Colonic mucosa (tissue), 4 donors: ENCODE measurements at regions not wholly inside any gene's neighbourhood (a gene's known extent, or its start where the extent isn't known, plus 50 kb on each side); places are given as distances from the start of the nearest gene placed in this dataset.

Source experiments
- DNase-seq: peaks from one replicate; pipeline ENCODE4 v3.0.0-alpha.2; 2020
- H3K27ac ChIP-seq: fragments of 200-600 bp; one replicate; pipeline ENCODE4 v1.8.0; 2021
- H3K27me3 ChIP-seq: fragments of 200-600 bp; one replicate; pipeline ENCODE4 v1.8.0; 2021
- H3K36me3 ChIP-seq: fragments of 200-600 bp; one replicate; pipeline ENCODE4 v1.8.0; 2021
- H3K4me1 ChIP-seq: fragments of 200-600 bp; one replicate; pipeline ENCODE4 v1.8.0; 2021; ENCODE audit warnings: mild to moderate bottlenecking
- H3K4me3 ChIP-seq: fragments of 200-600 bp; one replicate; pipeline ENCODE4 v1.8.0; 2021
- H3K9ac ChIP-seq, 2 donors: one replicate each; pipeline ENCODE4 v1.7.0; 2013; ENCODE audit warnings: control low read depth in 2 of 2, low read depth in 2 of 2, low read length in 2 of 2
- H3K9me3 ChIP-seq: fragments of 200-600 bp; one replicate; pipeline ENCODE4 v1.8.0; 2021
- CTCF ChIP-seq: fragments of 200-600 bp; IDR thresholded peaks from one replicate; pipeline ENCODE4 v1.8.0; 2022; ENCODE audit warnings: antibody characterized with exemption, mild to moderate bottlenecking
- intact Hi-C: fragments of 100-400 bp; cut with DNase I; formaldehyde crosslinking; loops from one replicate; pipeline ENCODE4 v1.14.1; 2022
- donor health status: healthy.
- donor health status: DM: no; HTN: no; CAD: no.
- donor health status: DM: no; HTN: no; CAD: no.

GRCh38 chr5:104932431-104932830 is 1369.8 kb upstream of the NUDT12 start:
- Histone ChIP-seq H3K27me3 (no peaks in the 10 kb centered on the region), H3K9me3 (no peaks in the 10 kb centered on the region), H3K9ac (no peak overlapping the region), H3K4me1 (no peaks in the 10 kb centered on the region), H3K4me3 (no peak overlapping the region), H3K27ac (no peak overlapping the region), H3K36me3 (no peaks in the 10 kb centered on the region)
- DNase-seq, result no peak
- intact Hi-C loops, result no loop called here
- TF ChIP-seq CTCF, result no peak

DNA sequence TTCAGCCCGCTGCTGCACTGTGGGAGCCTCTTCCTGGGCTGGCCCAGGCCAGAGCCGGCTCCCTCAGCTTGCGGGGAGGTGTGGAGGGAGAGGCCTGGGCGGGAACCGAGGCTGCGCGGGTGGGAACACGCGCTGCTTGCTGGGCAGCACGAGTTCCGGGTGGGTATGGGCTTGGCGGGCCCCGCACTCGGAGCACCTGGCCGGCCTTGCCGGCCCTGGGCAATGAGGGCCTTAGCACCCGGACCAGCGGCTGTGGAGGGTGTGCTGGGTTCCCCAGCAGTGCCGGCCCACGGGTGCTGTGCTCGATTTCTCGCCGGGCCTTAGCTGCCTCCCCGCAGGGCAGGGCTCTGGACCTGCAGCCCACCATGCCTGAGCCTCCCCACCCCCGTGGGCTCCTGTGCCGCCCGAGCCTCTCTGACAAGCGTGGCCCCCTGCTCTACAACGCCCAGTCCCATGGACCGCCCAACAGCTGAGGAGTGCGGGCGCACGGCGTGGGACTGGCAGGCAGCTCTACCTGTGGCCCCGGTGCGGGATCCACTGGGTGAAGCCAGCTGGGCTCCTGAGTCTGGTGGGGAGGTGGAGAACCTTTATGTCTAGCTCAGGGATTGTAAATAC is 1366.4 kb upstream of the NUDT12 start:
- no peak for DNase-seq
- Histone ChIP-seq H3K27ac (no peak overlapping the region), H3K4me3 (no peak overlapping the region), H3K27me3 (no peaks in the 10 kb centered on the region), H3K9me3 (no peaks in the 10 kb centered on the region), H3K9ac (no peak overlapping the region), H3K4me1 (no peaks in the 10 kb centered on the region), H3K36me3 (no peaks in the 10 kb centered on the region)
- intact Hi-C loops, result no loop called here
- no peak for TF ChIP-seq CTCF

DNA sequence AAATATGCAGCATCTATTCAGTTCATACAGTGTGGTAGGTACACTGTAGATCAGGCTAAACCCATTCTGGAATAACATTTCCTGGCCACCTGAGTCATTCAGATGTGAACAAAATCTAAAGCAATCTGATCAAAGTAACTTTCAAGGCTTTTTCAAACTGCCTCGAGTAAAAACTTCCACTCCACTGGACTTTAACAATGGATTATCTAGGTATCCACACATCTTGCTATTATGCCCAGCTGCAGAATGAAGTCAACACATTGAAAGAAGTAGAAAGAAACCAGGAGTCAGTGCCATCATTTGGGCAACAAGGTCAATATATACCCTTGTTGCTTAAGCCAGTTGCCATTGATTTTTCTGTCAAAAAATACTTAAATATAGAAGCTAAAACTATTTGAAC is 1352.6 kb upstream of the NUDT12 start:
- Histone ChIP-seq H3K27ac (no peak overlapping the region), H3K36me3 (no peaks in the 10 kb centered on the region), H3K9ac (no peak overlapping the region), H3K9me3 (no peaks in the 10 kb centered on the region), H3K4me3 (no peak overlapping the region), H3K27me3 (no peaks in the 10 kb centered on the region), H3K4me1 (no peaks in the 10 kb centered on the region)
- no peak for DNase-seq
- TF ChIP-seq CTCF, result no peak
- intact Hi-C loops, result no loop called here

DNA sequence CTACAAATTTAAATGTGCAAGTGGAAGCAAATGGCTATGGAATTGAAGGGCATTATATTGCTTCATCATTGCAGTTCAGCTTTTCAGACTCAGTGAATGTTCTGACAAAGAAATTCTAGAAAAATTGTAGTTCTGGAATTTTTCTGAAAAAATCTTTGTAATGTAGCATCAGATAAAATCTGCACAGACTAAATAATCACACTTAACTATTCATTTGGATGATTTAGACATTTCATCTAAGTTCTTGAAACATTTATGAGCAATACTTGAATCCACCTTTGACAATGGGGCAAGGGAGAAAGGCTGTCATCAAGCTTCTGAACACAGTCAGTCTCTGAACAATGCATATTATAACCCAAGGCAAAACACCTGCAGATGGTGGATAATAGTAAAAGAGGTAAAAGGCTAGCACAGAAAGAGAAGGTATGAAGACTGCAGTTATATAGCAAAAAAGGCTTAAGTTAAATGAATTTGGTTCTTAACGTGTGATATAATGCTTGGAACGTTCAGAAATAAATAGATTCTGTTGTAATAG is 1352.0 kb upstream of the NUDT12 start:
- Histone ChIP-seq H3K27ac (no peak overlapping the region), H3K36me3 (no peaks in the 10 kb centered on the region), H3K9me3 (no peaks in the 10 kb centered on the region), H3K9ac (no peak overlapping the region), H3K4me3 (no peak overlapping the region), H3K4me1 (no peaks in the 10 kb centered on the region), H3K27me3 (no peaks in the 10 kb centered on the region)
- TF ChIP-seq CTCF, result no peak
- intact Hi-C loops, result no loop called here
- no peak for DNase-seq

GRCh38 chr5:104913841-104914281 is 1351.3 kb upstream of the NUDT12 start:
- no peak overlapping the region for H3K27ac ChIP-seq
- no peak overlapping the region for H3K9ac ChIP-seq
- H3K4me1 ChIP-seq, result no peaks in the 10 kb centered on the region
- intact Hi-C loops, result no loop called here
- TF ChIP-seq CTCF, result no peak
- no peaks in the 10 kb centered on the region for H3K36me3 ChIP-seq
- no peaks in the 10 kb centered on the region for H3K27me3 ChIP-seq
- DNase-seq, result no peak
- H3K4me3 ChIP-seq, result no peak overlapping the region
- no peaks in the 10 kb centered on the region for H3K9me3 ChIP-seq
